ENCODE measurements at regions not wholly inside any gene's neighbourhood (a gene's known extent, or its start where the extent isn't known, plus 50 kb on each side); places are given as distances from the start of the nearest gene placed in this dataset.

GRCh38 chr10:88041243-88042159 is 178.1 kb downstream of the PTEN start:
- no peak for TF ChIP-seq POLR2A (IDR thresholded peaks at IDR 0.05)
- no peak for TF ChIP-seq CTCF (IDR thresholded peaks at IDR 0.05)
